Astrocyte (in vitro differentiated cells and primary cell): ENCODE measurements at regions not wholly inside any gene's neighbourhood (a gene's known extent, or its start where the extent isn't known, plus 50 kb on each side); places are given as distances from the start of the nearest gene placed in this dataset.
"Not testable (repeated sequence)": the region's sequence is repeated elsewhere in the genome, so short reads cannot be mapped to it uniquely, and the experiment has no call there.

Experiments
- DNase-seq: peaks from one replicate; pipeline ENCODE4 v3.0.0-alpha.2; 2010; ENCODE audit warnings: low read depth
- FAIRE-seq: peaks from 2 replicates; lab custom pipeline; 2011; peaks lifted over from hg19 to GRCh38; lab: Jason Lieb, UNC
- H2AFZ ChIP-seq: 2 replicates; pipeline ENCODE4 v1.6.0; 2012; ENCODE audit warnings: low read depth, low read length, inconsistent platforms
- H3K27ac ChIP-seq: 2 replicates; pipeline ENCODE4 v1.5.1; 2011; ENCODE audit warnings: low read depth, low read length, inconsistent platforms
- H3K27me3 ChIP-seq: 2 replicates; pipeline ENCODE4 v1.6.0; 2011; ENCODE audit warnings: low read length, inconsistent platforms; ENCODE audit not compliant: insufficient read depth
- H3K36me3 ChIP-seq: 2 replicates; pipeline ENCODE4 v1.5.1; 2011; ENCODE audit warnings: low read length, inconsistent platforms; ENCODE audit not compliant: insufficient read depth
- H3K4me1 ChIP-seq: 2 replicates; pipeline ENCODE4 v1.5.1; 2011; ENCODE audit warnings: low read length, inconsistent platforms; ENCODE audit not compliant: insufficient read depth
- H3K4me2 ChIP-seq: 2 replicates; pipeline ENCODE4 v1.6.0; 2012; ENCODE audit warnings: low read length, inconsistent platforms
- H3K4me3 ChIP-seq: 2 replicates; pipeline ENCODE4 v1.5.1; 2011; ENCODE audit warnings: low read depth, mild to moderate bottlenecking, low read length, inconsistent platforms; ENCODE audit not compliant: insufficient read depth
- H3K79me2 ChIP-seq: 2 replicates; pipeline ENCODE4 v1.6.0; 2012; ENCODE audit warnings: mild to moderate bottlenecking, low read length, inconsistent platforms; ENCODE audit not compliant: insufficient read depth
- H3K9ac ChIP-seq: 2 replicates; pipeline ENCODE4 v1.6.0; 2012; ENCODE audit warnings: mild to moderate bottlenecking, low read length, inconsistent platforms
- H3K9me3 ChIP-seq: 2 replicates; pipeline ENCODE4 v1.5.1; 2012; ENCODE audit warnings: low read depth, mild to moderate bottlenecking, low read length, inconsistent platforms; ENCODE audit not compliant: insufficient read depth
- H4K20me1 ChIP-seq: 2 replicates; pipeline ENCODE4 v1.6.0; 2012; ENCODE audit warnings: low read length, inconsistent platforms; ENCODE audit not compliant: insufficient read depth
- H3K27ac Mint-ChIP-seq: one replicate; pipeline ENCODE4 v1.8.0; 2021; ENCODE audit warnings: mild to moderate bottlenecking, mixed read lengths; ENCODE audit not compliant: unreplicated experiment
- H3K27me3 Mint-ChIP-seq: one replicate; pipeline ENCODE4 v1.8.0; 2021; ENCODE audit warnings: low read depth, mixed read lengths; ENCODE audit not compliant: unreplicated experiment
- H3K36me3 Mint-ChIP-seq: one replicate; pipeline ENCODE4 v1.8.0; 2021; ENCODE audit warnings: low read depth, mixed read lengths; ENCODE audit not compliant: unreplicated experiment
- H3K4me1 Mint-ChIP-seq: one replicate; pipeline ENCODE4 v1.8.0; 2021; ENCODE audit warnings: low read depth, mixed read lengths; ENCODE audit not compliant: unreplicated experiment
- H3K4me3 Mint-ChIP-seq: one replicate; pipeline ENCODE4 v1.8.0; 2021; ENCODE audit warnings: mild to moderate bottlenecking, moderate library complexity, mixed read lengths; ENCODE audit not compliant: unreplicated experiment
- H3K9me3 Mint-ChIP-seq: one replicate; pipeline ENCODE4 v1.8.0; 2021; ENCODE audit warnings: mild to moderate bottlenecking, mixed read lengths; ENCODE audit not compliant: unreplicated experiment
- CTCF ChIP-seq: IDR thresholded peaks from 2 replicates; pipeline ENCODE4 v1.5.1; 2011; ENCODE audit warnings: low read depth, mild to moderate bottlenecking, inconsistent platforms, low read length, moderate library complexity; ENCODE audit not compliant: insufficient read depth
- EZH2 ChIP-seq: IDR thresholded peaks from 2 replicates; pipeline ENCODE4 v1.6.1; 2012; ENCODE audit warnings: mild to moderate bottlenecking, low read length, inconsistent platforms; ENCODE audit not compliant: insufficient read depth

GRCh38 chr7:39851466-39852045 lies 98.5 kb upstream of the CDK13 start:
- H3K36me3 Mint-ChIP-seq, result no peaks in the 10 kb centered on the region
- H3K27me3 Mint-ChIP-seq, result peaks cover 20% of the 10 kb centered on the region

GRCh38 chr7:39854616-39855324 lies 95.3 kb upstream of the CDK13 start:
- H3K36me3 Mint-ChIP-seq, H3K79me2 ChIP-seq, H3K4me1 ChIP-seq, H4K20me1 ChIP-seq, DNase-seq, H3K9me3 ChIP-seq, H3K4me3 Mint-ChIP-seq, H3K27me3 ChIP-seq, H3K27ac ChIP-seq, H3K4me1 Mint-ChIP-seq, H3K36me3 ChIP-seq, H3K9ac ChIP-seq, FAIRE-seq, H3K27ac Mint-ChIP-seq, H3K9me3 Mint-ChIP-seq, H2AFZ ChIP-seq: not testable (repeated sequence)
- peak overlapping the region; percentile 66 for H3K4me2 ChIP-seq
- H3K27me3 Mint-ChIP-seq, result peaks cover 20% of the 10 kb centered on the region
- peak overlapping the region; percentile 38 for H3K4me3 ChIP-seq

More at GRCh38 chr7:39851466-39852045, 98.5 kb upstream of the CDK13 start:
- H3K4me2 ChIP-seq, result no peak overlapping the region
- H3K9me3 ChIP-seq, result no peaks in the 10 kb centered on the region
- Mint-ChIP-seq H3K9me3 (no peaks in the 10 kb centered on the region), H3K4me1 (peaks cover 5% of the 10 kb centered on the region), H3K4me3 (no peak overlapping the region), H3K27ac (no peak overlapping the region)
- H3K4me1 ChIP-seq, result no peaks in the 10 kb centered on the region
- no peak overlapping the region for H3K9ac ChIP-seq
- no peaks in the 10 kb centered on the region for H4K20me1 ChIP-seq
- no peak overlapping the region for H3K4me3 ChIP-seq
- TF ChIP-seq EZH2, result no peak
- TF ChIP-seq CTCF, result no peak
- H3K27me3 ChIP-seq, result no peaks in the 10 kb centered on the region
- no peak overlapping the region for H3K27ac ChIP-seq
- no peak overlapping the region for H2AFZ ChIP-seq
- FAIRE-seq (no peak), DNase-seq (no peak)
- H3K36me3 ChIP-seq, result no peaks in the 10 kb centered on the region
- no peaks in the 10 kb centered on the region for H3K79me2 ChIP-seq

GRCh38 chr7:39855325-39855674 lies 94.8 kb upstream of the CDK13 start:
- Histone ChIP-seq H2AFZ (no peak overlapping the region), H3K4me1 (no peaks in the 10 kb centered on the region), H3K9ac (no peak overlapping the region), H4K20me1 (no peaks in the 10 kb centered on the region), H3K27ac (no peak overlapping the region), H3K4me2 (peak overlapping the region; percentile 66), H3K27me3 (no peaks in the 10 kb centered on the region), H3K36me3 (no peaks in the 10 kb centered on the region), H3K9me3 (no peaks in the 10 kb centered on the region), H3K79me2 (no peaks in the 10 kb centered on the region), H3K4me3 (peak overlapping the region; percentile 38)
- DNase-seq (no peak), FAIRE-seq (no peak)
- H3K36me3 Mint-ChIP-seq, result no peaks in the 10 kb centered on the region
- H3K9me3 Mint-ChIP-seq, result peaks cover 3% of the 10 kb centered on the region
- TF ChIP-seq CTCF (no peak), EZH2 (no peak)
- H3K4me1 Mint-ChIP-seq, result no peaks in the 10 kb centered on the region
- H3K4me3 Mint-ChIP-seq, result no peak overlapping the region
- no peak overlapping the region for H3K27ac Mint-ChIP-seq
- peaks cover 20% of the 10 kb centered on the region for H3K27me3 Mint-ChIP-seq

GRCh38 chr7:39863675-39864322 lies 86.3 kb upstream of the CDK13 start:
- not testable (repeated sequence) for H3K9me3 Mint-ChIP-seq, H3K9ac ChIP-seq, H3K4me3 ChIP-seq, DNase-seq, H3K36me3 ChIP-seq, H3K36me3 Mint-ChIP-seq, H3K79me2 ChIP-seq, H3K4me1 ChIP-seq, H3K9me3 ChIP-seq, H2AFZ ChIP-seq, H4K20me1 ChIP-seq, H3K27me3 Mint-ChIP-seq, FAIRE-seq, H3K27me3 ChIP-seq, H3K27ac Mint-ChIP-seq, H3K27ac ChIP-seq, H3K4me2 ChIP-seq, H3K4me3 Mint-ChIP-seq, H3K4me1 Mint-ChIP-seq
